ENCODE measurements at regions not wholly inside any gene's neighbourhood (a gene's known extent, or its start where the extent isn't known, plus 50 kb on each side); places are given as distances from the start of the nearest gene placed in this dataset.

DNA sequence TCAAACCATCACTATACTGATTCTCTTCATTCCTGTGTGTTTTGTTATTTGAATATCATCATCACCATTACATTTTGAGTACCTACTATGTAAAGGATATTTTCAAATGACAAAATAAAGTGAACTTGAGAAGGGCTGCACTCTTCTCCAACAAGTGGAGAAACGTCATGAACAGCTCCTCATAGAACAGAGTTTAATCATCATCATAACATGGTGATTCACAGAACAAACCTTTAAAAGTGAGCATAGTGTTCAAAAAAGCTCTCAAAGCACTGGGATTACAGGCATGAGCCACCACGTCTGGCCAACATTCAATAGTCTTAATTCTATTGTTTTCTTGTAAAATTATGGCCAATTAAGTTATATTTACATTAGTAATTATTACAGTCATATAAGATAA is 993.9 kb downstream of the PDHA2 start:
- Mint-ChIP-seq H3K9me3 (peaks cover 8% of the 10 kb centered on the region), H3K27ac (no peak overlapping the region)

DNA sequence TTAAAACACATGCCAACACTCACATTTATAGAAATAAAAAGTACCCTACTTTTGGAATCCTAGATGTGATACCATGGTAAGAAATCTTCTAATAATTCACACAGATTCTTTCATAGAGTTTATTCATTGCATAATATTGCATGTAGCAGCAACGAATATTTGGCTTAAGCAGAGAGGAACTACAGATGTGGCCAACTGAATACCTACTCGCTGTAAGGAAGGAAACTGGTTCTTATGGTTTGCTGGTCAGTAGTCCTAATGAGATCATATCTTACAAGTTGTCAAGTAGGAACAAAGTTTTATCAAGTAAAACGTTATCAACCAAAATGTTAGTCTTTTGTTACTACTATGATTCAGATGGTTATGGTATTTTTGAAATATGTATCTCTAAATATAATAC is 996.1 kb downstream of the PDHA2 start:
- no peak overlapping the region for H3K4me3 Mint-ChIP-seq
- no peak overlapping the region for H3K27ac Mint-ChIP-seq
- no peaks in the 10 kb centered on the region for H3K9me3 Mint-ChIP-seq
- no peaks in the 10 kb centered on the region for H3K27me3 Mint-ChIP-seq
- intact Hi-C loops (cut with micrococcal nuclease): no loop called here
- H3K4me1 Mint-ChIP-seq (ENCODE audit: low read depth): no peaks in the 10 kb centered on the region
- no peaks in the 10 kb centered on the region for H3K36me3 Mint-ChIP-seq (ENCODE audit: low read depth)

More for the DNA sequence above, 993.9 kb downstream of the PDHA2 start:
- H3K4me1 Mint-ChIP-seq (ENCODE audit: low read depth): no peaks in the 10 kb centered on the region
- H3K36me3 Mint-ChIP-seq (ENCODE audit: low read depth): no peaks in the 10 kb centered on the region
- H3K27me3 Mint-ChIP-seq: no peaks in the 10 kb centered on the region
- intact Hi-C loops (cut with micrococcal nuclease): no loop called here
- H3K4me3 Mint-ChIP-seq: no peak overlapping the region

DNA sequence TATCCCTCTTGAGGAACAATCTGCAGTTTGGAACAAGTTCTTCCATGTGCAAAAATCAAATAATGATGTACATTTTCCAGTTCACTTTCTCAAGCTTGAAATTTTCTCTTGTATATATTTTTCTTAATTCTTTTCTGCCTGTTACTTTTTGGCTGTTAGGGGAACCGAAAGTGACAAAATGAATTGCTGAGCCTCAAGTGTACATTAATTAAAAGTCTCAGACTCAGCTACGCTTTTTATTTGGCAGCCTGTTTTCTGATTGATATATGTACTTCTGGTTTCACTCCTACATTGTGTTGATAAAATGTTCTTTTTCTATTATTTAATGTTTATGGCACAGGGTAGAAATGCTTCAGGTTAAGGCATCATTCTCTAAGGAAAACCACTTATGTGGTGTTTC is 999.5 kb downstream of the PDHA2 start:
- Mint-ChIP-seq H3K9me3 (no peaks in the 10 kb centered on the region), H3K27ac (no peak overlapping the region)

DNA sequence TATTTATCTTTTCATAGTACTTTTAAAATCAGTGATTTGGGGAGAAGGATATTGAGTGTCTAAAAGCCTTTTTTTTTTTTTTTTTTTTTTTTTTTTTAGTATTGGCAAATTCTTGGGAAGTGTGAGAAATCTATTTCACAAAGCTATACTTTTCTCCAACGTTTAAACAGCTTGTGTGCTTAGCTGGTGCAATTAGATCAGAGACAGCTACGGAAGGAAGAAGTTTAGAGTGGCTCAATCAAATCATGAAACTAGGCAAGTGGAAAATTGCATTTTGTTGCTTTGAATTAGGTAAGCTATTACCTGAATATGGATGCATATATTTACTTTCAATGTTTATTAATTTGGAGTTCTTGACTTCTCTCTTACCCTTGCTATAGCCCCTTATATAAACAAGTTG is 1001.9 kb downstream of the PDHA2 start:
- H3K36me3 Mint-ChIP-seq (ENCODE audit: low read depth): no peaks in the 10 kb centered on the region
- no peak overlapping the region for H3K27ac Mint-ChIP-seq
- H3K4me3 Mint-ChIP-seq: no peak overlapping the region
- intact Hi-C loops (cut with micrococcal nuclease): no loop called here
- H3K27me3 Mint-ChIP-seq: no peaks in the 10 kb centered on the region
- no peaks in the 10 kb centered on the region for H3K9me3 Mint-ChIP-seq
- no peaks in the 10 kb centered on the region for H3K4me1 Mint-ChIP-seq (ENCODE audit: low read depth)

More for the DNA sequence above, 999.5 kb downstream of the PDHA2 start:
- Mint-ChIP-seq H3K36me3 (ENCODE audit: low read depth) (no peaks in the 10 kb centered on the region), H3K4me3 (no peak overlapping the region), H3K4me1 (ENCODE audit: low read depth) (no peaks in the 10 kb centered on the region), H3K27me3 (no peaks in the 10 kb centered on the region)
- intact Hi-C loops (cut with micrococcal nuclease): no loop called here

DNA sequence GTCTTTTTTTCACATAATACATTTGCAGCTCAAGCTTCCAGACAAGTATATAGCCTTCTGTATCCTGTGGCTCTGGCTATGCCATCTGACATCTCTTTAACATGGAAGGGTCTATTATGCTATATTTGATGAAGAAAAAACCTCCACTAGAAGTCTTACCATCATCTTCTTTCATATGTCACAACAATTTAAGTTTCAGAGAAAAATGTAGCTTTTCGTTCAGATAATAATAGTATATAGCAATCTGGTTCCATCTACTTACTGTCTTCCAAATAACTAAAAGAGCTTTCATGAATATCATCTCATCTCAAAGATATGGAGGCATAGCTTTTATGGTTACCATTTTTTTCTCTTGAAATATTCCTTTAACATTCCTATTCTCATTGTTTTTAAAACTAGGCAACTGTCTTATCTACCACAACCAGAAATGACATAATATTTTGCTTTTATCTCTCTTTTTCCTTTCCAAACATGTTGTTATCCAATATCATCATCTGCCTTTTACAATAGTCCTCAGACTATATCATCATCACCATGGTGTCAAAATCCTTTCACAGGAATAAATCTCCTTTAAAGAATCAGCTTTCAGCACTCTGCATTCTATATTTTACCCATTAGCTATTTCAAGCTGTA is 1005.1 kb downstream of the PDHA2 start:
- Mint-ChIP-seq H3K27me3 (no peaks in the 10 kb centered on the region), H3K9me3 (no peaks in the 10 kb centered on the region), H3K4me3 (no peak overlapping the region), H3K36me3 (ENCODE audit: low read depth) (no peaks in the 10 kb centered on the region), H3K4me1 (ENCODE audit: low read depth) (no peaks in the 10 kb centered on the region), H3K27ac (no peak overlapping the region)
- intact Hi-C loops (cut with micrococcal nuclease): no loop called here

DNA sequence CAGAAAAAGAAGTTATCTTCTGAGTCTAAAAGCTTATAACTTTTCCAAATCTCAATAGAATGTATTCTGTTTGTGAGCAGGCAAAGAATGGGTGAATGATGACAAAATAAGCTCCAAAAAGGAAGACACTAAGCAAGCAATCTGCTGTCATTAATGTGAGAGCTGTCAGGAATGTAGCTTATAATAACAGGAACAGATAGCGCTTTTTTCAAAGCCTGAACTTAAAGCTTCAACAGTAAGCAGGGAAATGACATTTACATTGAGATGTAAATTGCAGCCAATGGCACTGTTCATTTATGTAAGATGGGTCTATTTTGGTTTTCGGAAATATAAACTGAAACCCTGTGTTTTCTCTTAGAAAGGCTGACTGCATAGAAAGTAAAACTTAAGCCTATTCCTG is 1005.9 kb downstream of the PDHA2 start:
- Mint-ChIP-seq H3K9me3 (no peaks in the 10 kb centered on the region), H3K4me1 (ENCODE audit: low read depth) (no peaks in the 10 kb centered on the region), H3K27ac (no peak overlapping the region), H3K27me3 (no peaks in the 10 kb centered on the region), H3K36me3 (ENCODE audit: low read depth) (no peaks in the 10 kb centered on the region), H3K4me3 (no peak overlapping the region)
- intact Hi-C loops (cut with micrococcal nuclease): no loop called here

DNA sequence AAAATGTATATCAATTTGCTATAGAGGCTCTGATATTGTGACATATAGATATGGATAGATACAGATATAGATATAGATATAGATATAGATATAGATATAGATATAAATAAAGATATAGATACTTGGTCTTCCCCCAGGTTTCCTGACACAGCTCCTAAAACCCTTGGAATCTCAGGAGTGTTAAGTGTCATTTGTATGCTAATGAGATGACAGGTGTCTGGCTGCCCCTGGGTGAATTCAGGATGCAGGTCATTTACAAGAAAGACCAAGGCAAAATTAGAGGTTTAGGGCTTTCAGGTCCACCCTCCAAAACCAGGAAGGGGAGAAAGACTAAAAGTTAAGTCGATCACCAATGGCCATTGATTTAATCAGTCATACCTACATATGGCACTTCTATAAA is 1034.8 kb downstream of the PDHA2 start:
- intact Hi-C loops (cut with micrococcal nuclease): no loop called here
- H3K4me3 Mint-ChIP-seq: no peak overlapping the region
- no peak overlapping the region for H3K27ac Mint-ChIP-seq

DNA sequence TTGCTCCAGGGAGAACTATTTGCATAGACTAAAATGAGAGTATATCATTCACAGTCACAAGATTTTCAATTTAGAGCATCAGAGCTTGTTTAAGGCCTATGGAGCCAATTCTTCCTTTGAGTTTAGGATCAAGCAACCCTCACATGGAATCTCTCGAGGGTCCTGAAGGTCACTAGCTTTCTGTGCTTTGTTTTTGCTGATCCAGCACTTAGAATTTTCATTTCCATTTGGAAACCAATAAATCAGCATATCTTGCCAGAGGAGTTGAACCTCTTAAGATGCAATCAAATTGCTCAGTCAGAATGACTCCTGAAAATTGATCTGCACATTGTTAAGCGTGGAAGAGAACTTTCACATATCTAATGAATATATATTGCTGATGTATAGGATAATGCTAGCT is 1039.6 kb downstream of the PDHA2 start:
- intact Hi-C loops (cut with micrococcal nuclease): no loop called here
- H3K4me1 Mint-ChIP-seq (ENCODE audit: low read depth): no peaks in the 10 kb centered on the region
- H3K9me3 Mint-ChIP-seq: peaks cover 32% of the 10 kb centered on the region
- no peak overlapping the region for H3K4me3 Mint-ChIP-seq
- no peaks in the 10 kb centered on the region for H3K36me3 Mint-ChIP-seq (ENCODE audit: low read depth)
- no peaks in the 10 kb centered on the region for H3K27me3 Mint-ChIP-seq
- no peak overlapping the region for H3K27ac Mint-ChIP-seq

More for the DNA sequence above, 1034.8 kb downstream of the PDHA2 start:
- Mint-ChIP-seq H3K27me3 (no peaks in the 10 kb centered on the region), H3K4me1 (ENCODE audit: low read depth) (no peaks in the 10 kb centered on the region), H3K36me3 (ENCODE audit: low read depth) (no peaks in the 10 kb centered on the region), H3K9me3 (peaks cover 29% of the 10 kb centered on the region)

DNA sequence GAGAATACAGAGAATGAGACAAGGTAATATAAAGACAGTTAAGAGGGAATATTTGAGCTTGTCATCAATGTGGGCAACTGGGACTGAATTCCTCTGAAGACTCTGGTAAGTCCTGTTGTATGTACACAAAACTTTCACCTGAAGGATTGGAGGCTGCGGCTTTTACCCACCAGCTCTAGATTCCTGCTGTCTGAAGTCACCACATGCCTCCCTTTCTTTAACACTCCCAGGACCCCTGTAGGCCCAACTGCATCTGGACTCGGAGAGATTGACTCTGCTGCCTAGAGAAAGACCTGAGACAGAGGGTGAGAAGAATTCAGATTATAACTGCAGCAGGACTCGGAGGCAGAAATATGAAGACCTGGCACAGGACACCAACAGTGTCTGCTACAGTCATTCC is 1048.0 kb downstream of the PDHA2 start:
- Mint-ChIP-seq H3K27ac (no peak overlapping the region), H3K4me3 (no peak overlapping the region), H3K9me3 (peaks cover 17% of the 10 kb centered on the region), H3K36me3 (ENCODE audit: low read depth) (no peaks in the 10 kb centered on the region), H3K27me3 (no peaks in the 10 kb centered on the region), H3K4me1 (ENCODE audit: low read depth) (no peaks in the 10 kb centered on the region)
- intact Hi-C loops (cut with micrococcal nuclease): no loop called here

DNA sequence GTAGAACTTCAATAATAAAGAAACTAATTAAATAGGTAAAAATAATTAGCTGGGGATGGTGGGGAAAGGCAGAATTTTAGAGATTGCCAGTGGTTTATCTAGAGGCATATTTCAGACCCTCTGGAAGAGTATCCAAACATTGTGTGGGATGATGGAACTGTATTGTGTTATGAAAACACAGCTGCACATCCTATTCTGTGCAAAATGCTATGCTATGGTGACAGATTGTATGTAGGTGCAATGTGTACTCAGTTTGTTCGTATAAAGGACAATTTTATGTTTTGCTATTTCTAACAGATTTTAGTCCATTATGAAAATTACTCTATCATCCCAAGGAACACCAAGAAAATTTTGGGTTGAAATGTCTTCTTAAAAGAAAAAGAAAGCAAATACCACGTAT is 1054.7 kb downstream of the PDHA2 start:
- H3K4me3 Mint-ChIP-seq: no peak overlapping the region
- no peaks in the 10 kb centered on the region for H3K36me3 Mint-ChIP-seq (ENCODE audit: low read depth)
- H3K4me1 Mint-ChIP-seq (ENCODE audit: low read depth): no peaks in the 10 kb centered on the region
- no peak overlapping the region for H3K27ac Mint-ChIP-seq
- intact Hi-C loops (cut with micrococcal nuclease): no loop called here
- peaks cover 17% of the 10 kb centered on the region for H3K9me3 Mint-ChIP-seq
- no peaks in the 10 kb centered on the region for H3K27me3 Mint-ChIP-seq

DNA sequence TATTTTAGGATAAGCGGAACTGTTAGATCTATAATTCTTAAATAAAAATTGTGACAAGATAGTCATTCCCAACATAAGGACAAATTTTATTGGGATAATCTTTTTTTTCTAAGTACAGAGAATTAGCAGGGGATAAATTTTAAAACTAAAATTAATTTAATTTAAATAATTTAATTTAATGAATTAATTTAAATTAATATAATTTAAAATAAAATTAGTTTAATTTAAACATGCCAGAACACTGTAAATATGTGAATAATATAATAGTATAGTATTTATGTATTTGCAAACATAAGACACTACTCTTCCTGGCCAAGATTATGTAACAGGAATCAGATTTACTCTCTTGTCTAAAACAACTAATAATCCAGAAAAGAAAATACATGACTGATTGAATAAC is 1055.9 kb downstream of the PDHA2 start:
- no peaks in the 10 kb centered on the region for H3K4me1 Mint-ChIP-seq (ENCODE audit: low read depth)
- no peaks in the 10 kb centered on the region for H3K36me3 Mint-ChIP-seq (ENCODE audit: low read depth)
- peaks cover 11% of the 10 kb centered on the region for H3K9me3 Mint-ChIP-seq
- no peak overlapping the region for H3K4me3 Mint-ChIP-seq
- no peaks in the 10 kb centered on the region for H3K27me3 Mint-ChIP-seq
- intact Hi-C loops (cut with micrococcal nuclease): no loop called here
- H3K27ac Mint-ChIP-seq: no peak overlapping the region

DNA sequence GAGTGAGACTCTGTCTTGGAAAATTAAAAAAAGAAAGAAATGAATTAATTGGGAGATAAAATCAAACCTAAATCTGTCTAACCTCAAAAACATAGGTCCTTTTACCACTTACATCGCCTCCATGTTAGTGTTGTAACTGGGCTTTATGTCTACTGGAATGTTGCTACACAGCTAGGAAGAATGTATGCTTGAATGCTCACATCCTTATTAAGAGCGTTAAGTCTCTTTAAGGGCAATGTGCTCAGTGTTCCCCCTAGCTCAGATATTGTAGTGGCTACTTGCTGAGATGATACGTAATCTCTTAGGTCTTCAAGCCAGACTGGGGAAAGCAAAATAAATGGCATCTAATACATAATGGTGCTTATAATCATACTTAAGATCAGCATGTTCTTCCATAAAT is 1072.8 kb downstream of the PDHA2 start:
- Mint-ChIP-seq H3K36me3 (ENCODE audit: low read depth) (no peaks in the 10 kb centered on the region), H3K27ac (no peak overlapping the region), H3K9me3 (no peaks in the 10 kb centered on the region), H3K4me3 (no peak overlapping the region), H3K27me3 (no peaks in the 10 kb centered on the region), H3K4me1 (ENCODE audit: low read depth) (no peaks in the 10 kb centered on the region)
- intact Hi-C loops (cut with micrococcal nuclease): no loop called here

DNA sequence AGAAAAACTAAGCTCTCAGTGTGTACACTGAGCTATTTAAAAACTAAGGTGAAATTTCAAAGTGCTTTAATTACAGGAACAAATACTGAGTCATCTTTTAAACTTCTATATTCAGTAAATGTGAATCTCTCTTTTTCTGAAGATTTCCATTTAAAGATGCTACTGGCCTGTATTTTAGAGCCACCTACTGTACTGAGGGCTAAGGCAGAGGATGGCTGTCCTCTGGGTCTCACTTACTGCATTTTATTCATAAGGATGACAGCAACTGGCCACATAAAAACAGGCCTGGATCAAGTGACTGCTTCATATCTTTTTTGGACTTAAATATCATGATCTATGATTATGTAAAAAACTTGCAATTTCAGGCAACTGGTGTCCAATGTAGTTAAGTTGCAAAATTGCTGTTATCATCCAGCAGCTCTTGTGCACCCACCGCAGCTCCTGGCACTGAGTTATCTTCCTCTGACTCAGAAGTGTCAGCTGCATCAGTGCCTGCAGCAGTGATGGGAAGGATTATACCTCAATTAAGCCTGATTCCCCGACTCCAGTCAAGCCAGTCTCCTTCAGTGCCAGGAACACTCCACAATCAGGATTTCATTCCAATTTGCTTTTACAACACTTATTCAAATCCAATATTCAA is 1073.7 kb downstream of the PDHA2 start:
- Mint-ChIP-seq H3K36me3 (ENCODE audit: low read depth) (no peaks in the 10 kb centered on the region), H3K9me3 (no peaks in the 10 kb centered on the region), H3K4me3 (no peak overlapping the region), H3K4me1 (ENCODE audit: low read depth) (no peaks in the 10 kb centered on the region), H3K27ac (no peak overlapping the region), H3K27me3 (no peaks in the 10 kb centered on the region)
- intact Hi-C loops (cut with micrococcal nuclease): no loop called here

DNA sequence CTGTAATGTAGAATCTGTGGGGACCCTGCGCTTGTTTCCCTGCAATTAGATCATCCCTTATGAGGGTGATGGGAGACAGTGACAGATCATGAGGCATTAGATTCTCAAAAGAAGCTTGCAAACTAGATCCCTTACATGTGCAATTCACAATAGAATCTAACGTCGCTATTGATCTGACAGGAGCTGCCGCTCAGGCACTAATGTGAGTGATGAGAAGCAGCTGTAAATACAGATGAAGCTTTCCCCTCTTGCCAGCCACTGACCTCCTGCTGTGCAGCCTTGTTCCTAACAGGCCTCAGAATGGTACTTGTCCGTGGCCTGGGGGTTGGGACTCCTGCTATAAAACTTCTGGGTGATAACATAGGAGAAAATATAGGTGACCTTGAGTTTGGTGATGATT is 1076.8 kb downstream of the PDHA2 start:
- H3K36me3 Mint-ChIP-seq (ENCODE audit: low read depth): no peaks in the 10 kb centered on the region
- H3K9me3 Mint-ChIP-seq: peaks cover 9% of the 10 kb centered on the region
- no peaks in the 10 kb centered on the region for H3K4me1 Mint-ChIP-seq (ENCODE audit: low read depth)
- no peaks in the 10 kb centered on the region for H3K27me3 Mint-ChIP-seq
- intact Hi-C loops (cut with micrococcal nuclease): no loop called here
- no peak overlapping the region for H3K4me3 Mint-ChIP-seq
- no peak overlapping the region for H3K27ac Mint-ChIP-seq

DNA sequence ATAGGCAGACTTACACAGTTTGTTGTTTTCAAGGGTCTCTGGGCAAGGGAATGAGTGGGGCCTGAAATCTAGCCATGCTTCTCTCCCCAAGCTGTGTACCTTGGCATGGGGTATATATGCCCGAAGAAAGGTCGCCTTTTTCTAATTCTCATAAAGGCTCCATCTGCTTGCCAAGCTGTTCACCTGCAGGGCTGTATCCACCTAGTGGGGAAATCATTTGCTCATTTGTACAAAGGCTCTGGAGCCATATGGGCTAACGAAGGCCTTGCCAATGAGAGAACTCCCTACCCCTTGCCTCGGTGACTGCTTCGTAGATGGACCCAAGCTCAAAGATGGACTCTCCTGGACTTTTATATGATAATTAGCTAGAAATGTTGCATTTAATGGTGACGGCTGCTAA is 1097.0 kb downstream of the PDHA2 start:
- intact Hi-C loops (cut with micrococcal nuclease): no loop called here
- Mint-ChIP-seq H3K9me3 (peaks cover 31% of the 10 kb centered on the region), H3K27ac (no peak overlapping the region), H3K27me3 (no peaks in the 10 kb centered on the region), H3K36me3 (ENCODE audit: low read depth) (no peaks in the 10 kb centered on the region), H3K4me1 (ENCODE audit: low read depth) (no peaks in the 10 kb centered on the region), H3K4me3 (no peak overlapping the region)

Data from dendritic cell treated with granulocyte-macrophage colony-stimulating factor and Interleukin-4, amounts not matched to agents 40 ng/mL and 50 ng/mL, for 4 days (primary cell).